Activated CD4-positive, alpha-beta T cell treated with anti-CD3 and anti-CD28 coated beads for 36 hours (primary cell): ENCODE measurements at regions not wholly inside any gene's neighbourhood (a gene's known extent, or its start where the extent isn't known, plus 50 kb on each side); places are given as distances from the start of the nearest gene placed in this dataset.

Source experiments
- ATAC-seq: fragments of 200-7000 bp; cut with Tn5 transposase; one replicate; pipeline ENCODE4 v1.10.0; 2021; ENCODE audit warnings: mild to moderate bottlenecking, moderate library complexity
- CTCF ChIA-PET: fragments of 350-600 bp; sonication (Branson Sonifier 250); formaldehyde crosslinking; loops from one replicate; lab custom pipeline; 2021; ENCODE audit warnings: antibody characterized with exemption; lab: Charles Lee
- POLR2A ChIA-PET: fragments of 350-600 bp; sonication (Branson Sonifier 250); formaldehyde crosslinking; loops from one replicate; lab custom pipeline; 2021; ENCODE audit warnings: antibody characterized with exemption, inconsistent platforms; lab: Charles Lee
- DNase-seq: peaks from one replicate; pipeline ENCODE4 v3.0.0-alpha.2; 2020
- H3K27ac Mint-ChIP-seq: one replicate; pipeline ENCODE4 v1.8.0; 2021; ENCODE audit warnings: mixed read lengths
- H3K27me3 Mint-ChIP-seq: one replicate; pipeline ENCODE4 v1.8.0; 2021; ENCODE audit warnings: mixed read lengths
- H3K36me3 Mint-ChIP-seq: one replicate; pipeline ENCODE4 v1.8.0; 2021; ENCODE audit warnings: low read depth, mixed read lengths
- H3K4me1 Mint-ChIP-seq: one replicate; pipeline ENCODE4 v1.8.0; 2021; ENCODE audit warnings: mixed read lengths
- H3K4me3 Mint-ChIP-seq: one replicate; pipeline ENCODE4 v1.8.0; 2021; ENCODE audit warnings: mild to moderate bottlenecking, moderate library complexity, mixed read lengths
- H3K9me3 Mint-ChIP-seq: one replicate; pipeline ENCODE4 v1.8.0; 2021; ENCODE audit warnings: low read depth, mixed read lengths
- intact Hi-C, 2 experiments: fragments of 100-400 bp; cut with DNase I in 1 of 2; cut with micrococcal nuclease in 1 of 2; formaldehyde crosslinking; loops; one replicate each; pipeline versions ENCODE4 v1.14.2 to v1.15.1; 2022 to 2024; cut with DNase I, micrococcal nuclease

- Mint-ChIP-seq H3K27me3 (no peaks in the 10 kb centered on the region), H3K4me1 (no peaks in the 10 kb centered on the region), H3K9me3 (peaks cover 2% of the 10 kb centered on the region), H3K4me3 (no peak overlapping the region), H3K36me3 (no peaks in the 10 kb centered on the region), H3K27ac (no peak overlapping the region)
- intact Hi-C loops, result no loop called here
- POLR2A ChIA-PET, result no interaction called here
- DNase-seq (no peak), ATAC-seq (no peak)
- CTCF ChIA-PET, result no interaction called here
These were observed 551.4 kb upstream of the IGFBP7 start for GRCh38 chr4:57661517-57662090.

DNA sequence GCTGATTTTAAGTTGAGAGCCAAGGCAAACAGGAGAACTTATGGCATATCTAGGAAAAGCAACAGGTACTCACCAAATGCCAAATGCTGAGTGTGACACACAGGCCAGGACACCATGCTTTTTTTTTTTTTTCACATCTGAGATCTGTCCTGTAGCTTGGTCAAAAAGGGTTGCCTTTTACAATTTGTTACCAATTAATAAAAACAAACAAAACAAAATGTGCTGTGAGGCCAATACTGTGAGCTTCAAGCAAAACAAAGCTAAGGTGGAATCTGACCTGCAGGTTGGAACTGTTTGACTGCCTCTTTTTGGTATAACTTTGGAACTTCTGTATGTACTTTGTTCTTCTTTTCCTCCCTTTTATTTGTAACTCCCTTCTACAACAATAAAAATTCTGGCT is 548.5 kb upstream of the IGFBP7 start:
- no peak for DNase-seq
- intact Hi-C loops, result no loop called here
- ChIA-PET POLR2A (no interaction called here), CTCF (no interaction called here)
- Mint-ChIP-seq H3K4me1 (no peaks in the 10 kb centered on the region), H3K27ac (no peak overlapping the region), H3K4me3 (no peak overlapping the region), H3K27me3 (no peaks in the 10 kb centered on the region), H3K36me3 (no peaks in the 10 kb centered on the region), H3K9me3 (peaks cover 2% of the 10 kb centered on the region)
- ATAC-seq, result no peak

GRCh38 chr4:57658188-57658587 is 548.0 kb upstream of the IGFBP7 start:
- DNase-seq (no peak), ATAC-seq (no peak)
- peaks cover 2% of the 10 kb centered on the region for H3K9me3 Mint-ChIP-seq
- H3K4me1 Mint-ChIP-seq, result no peaks in the 10 kb centered on the region
- ChIA-PET POLR2A (no interaction called here), CTCF (no interaction called here)
- intact Hi-C loops, result no loop called here
- H3K27me3 Mint-ChIP-seq, result no peaks in the 10 kb centered on the region
- H3K4me3 Mint-ChIP-seq, result no peak overlapping the region
- no peaks in the 10 kb centered on the region for H3K36me3 Mint-ChIP-seq
- H3K27ac Mint-ChIP-seq, result no peak overlapping the region

GRCh38 chr4:57655342-57655741 is 545.2 kb upstream of the IGFBP7 start:
- peaks cover 7% of the 10 kb centered on the region for H3K9me3 Mint-ChIP-seq
- no peaks in the 10 kb centered on the region for H3K4me1 Mint-ChIP-seq
- H3K36me3 Mint-ChIP-seq, result no peaks in the 10 kb centered on the region
- intact Hi-C loops, result no loop called here
- H3K27me3 Mint-ChIP-seq, result no peaks in the 10 kb centered on the region
- ChIA-PET CTCF (interaction anchor here (0.8 kb wide), 1 partner anchor 14 kb away, joined by 3 read pairs; no protein-coding TSS in a partner anchor), POLR2A (no interaction called here)
- no peak overlapping the region for H3K4me3 Mint-ChIP-seq
- no peak for DNase-seq
- H3K27ac Mint-ChIP-seq, result no peak overlapping the region
- ATAC-seq, result no peak

GRCh38 chr4:57652779-57653178 is 542.6 kb upstream of the IGFBP7 start:
- ChIA-PET CTCF (no interaction called here), POLR2A (no interaction called here)
- H3K4me1 Mint-ChIP-seq, result no peaks in the 10 kb centered on the region
- peaks cover 5% of the 10 kb centered on the region for H3K9me3 Mint-ChIP-seq
- intact Hi-C loops, result no loop called here
- ATAC-seq (no peak), DNase-seq (no peak)
- no peak overlapping the region for H3K27ac Mint-ChIP-seq
- H3K4me3 Mint-ChIP-seq, result no peak overlapping the region
- no peaks in the 10 kb centered on the region for H3K36me3 Mint-ChIP-seq
- no peaks in the 10 kb centered on the region for H3K27me3 Mint-ChIP-seq

GRCh38 chr4:57640391-57641100 is 530.4 kb upstream of the IGFBP7 start:
- H3K36me3 Mint-ChIP-seq, result no peaks in the 10 kb centered on the region
- no peaks in the 10 kb centered on the region for H3K9me3 Mint-ChIP-seq
- no peak overlapping the region for H3K4me3 Mint-ChIP-seq
- ChIA-PET CTCF (interaction anchor here (0.6 to 0.9 kb wide), 2 partner anchors 14 to 782 kb away, joined by 3 read pairs; no protein-coding TSS in a partner anchor), POLR2A (no interaction called here)
- no peak overlapping the region for H3K27ac Mint-ChIP-seq
- H3K27me3 Mint-ChIP-seq, result no peaks in the 10 kb centered on the region
- H3K4me1 Mint-ChIP-seq, result no peaks in the 10 kb centered on the region
- ATAC-seq, result no peak
- intact Hi-C loops, result no loop called here
- no peak for DNase-seq

GRCh38 chr4:57639561-57640382 is 529.6 kb upstream of the IGFBP7 start:
- ChIA-PET POLR2A (no interaction called here), CTCF (no interaction called here)
- ATAC-seq, result no peak
- Mint-ChIP-seq H3K27ac (no peak overlapping the region), H3K4me1 (no peaks in the 10 kb centered on the region), H3K4me3 (no peak overlapping the region), H3K36me3 (no peaks in the 10 kb centered on the region), H3K27me3 (no peaks in the 10 kb centered on the region), H3K9me3 (no peaks in the 10 kb centered on the region)
- DNase-seq, result no peak
- intact Hi-C loops, result no loop called here

DNA sequence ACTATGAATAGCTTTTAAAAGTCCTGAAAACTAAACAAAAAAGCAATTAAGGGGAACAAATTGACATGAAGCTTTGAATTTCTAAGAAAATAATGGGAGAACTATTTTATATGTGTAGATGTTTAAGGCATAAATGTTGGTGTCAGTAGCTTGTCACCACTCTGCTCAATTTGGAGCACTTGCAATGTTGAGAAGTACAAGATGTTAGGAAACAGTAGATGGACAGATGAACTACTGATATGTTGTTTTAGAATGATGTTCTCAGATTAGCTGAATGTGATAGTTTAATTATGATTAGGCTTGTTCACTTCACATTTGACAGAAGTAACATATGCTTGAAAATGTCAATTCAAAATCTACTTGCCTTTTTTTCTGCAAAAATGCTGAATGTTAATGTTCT is 525.7 kb upstream of the IGFBP7 start:
- ChIA-PET POLR2A (no interaction called here), CTCF (no interaction called here)
- Mint-ChIP-seq H3K9me3 (no peaks in the 10 kb centered on the region), H3K36me3 (no peaks in the 10 kb centered on the region), H3K27me3 (no peaks in the 10 kb centered on the region), H3K4me1 (no peaks in the 10 kb centered on the region), H3K27ac (no peak overlapping the region), H3K4me3 (no peak overlapping the region)
- DNase-seq (no peak), ATAC-seq (no peak)
- intact Hi-C loops, result no loop called here

GRCh38 chr4:57633212-57633859 is 523.2 kb upstream of the IGFBP7 start:
- Mint-ChIP-seq H3K27ac (no peak overlapping the region), H3K27me3 (no peaks in the 10 kb centered on the region), H3K4me3 (no peak overlapping the region), H3K9me3 (peaks cover 2% of the 10 kb centered on the region), H3K36me3 (no peaks in the 10 kb centered on the region), H3K4me1 (no peaks in the 10 kb centered on the region)
- DNase-seq (no peak), ATAC-seq (no peak)
- POLR2A ChIA-PET, result no interaction called here
- CTCF ChIA-PET, result no interaction called here
- intact Hi-C loops, result no loop called here

GRCh38 chr4:57632564-57632963 is 522.4 kb upstream of the IGFBP7 start:
- no peaks in the 10 kb centered on the region for H3K4me1 Mint-ChIP-seq
- CTCF ChIA-PET, result no interaction called here
- no peak overlapping the region for H3K27ac Mint-ChIP-seq
- POLR2A ChIA-PET, result no interaction called here
- H3K4me3 Mint-ChIP-seq, result no peak overlapping the region
- no peaks in the 10 kb centered on the region for H3K27me3 Mint-ChIP-seq
- DNase-seq, result no peak
- ATAC-seq, result no peak
- intact Hi-C loops, result no loop called here
- H3K36me3 Mint-ChIP-seq, result no peaks in the 10 kb centered on the region
- peaks cover 5% of the 10 kb centered on the region for H3K9me3 Mint-ChIP-seq

GRCh38 chr4:57631147-57631546 is 521.0 kb upstream of the IGFBP7 start:
- Mint-ChIP-seq H3K27ac (no peak overlapping the region), H3K36me3 (no peaks in the 10 kb centered on the region), H3K9me3 (peaks cover 8% of the 10 kb centered on the region), H3K4me1 (no peaks in the 10 kb centered on the region), H3K27me3 (no peaks in the 10 kb centered on the region), H3K4me3 (no peak overlapping the region)
- ChIA-PET CTCF (no interaction called here), POLR2A (no interaction called here)
- DNase-seq, result no peak
- intact Hi-C loops, result no loop called here
- no peak for ATAC-seq
